GM19455 (cell line): ENCODE measurements at regions not wholly inside any gene's neighbourhood (a gene's known extent, or its start where the extent isn't known, plus 50 kb on each side); places are given as distances from the start of the nearest gene placed in this dataset.
"Not testable (repeated sequence)": the region's sequence is repeated elsewhere in the genome, so short reads cannot be mapped to it uniquely, and the experiment has no call there.

Source experiments
- ATAC-seq: cut with Tn5 transposase; IDR thresholded peaks from one replicate; pipeline ENCODE4 v1.9.1; 2021; ENCODE audit not compliant: unreplicated experiment

DNA sequence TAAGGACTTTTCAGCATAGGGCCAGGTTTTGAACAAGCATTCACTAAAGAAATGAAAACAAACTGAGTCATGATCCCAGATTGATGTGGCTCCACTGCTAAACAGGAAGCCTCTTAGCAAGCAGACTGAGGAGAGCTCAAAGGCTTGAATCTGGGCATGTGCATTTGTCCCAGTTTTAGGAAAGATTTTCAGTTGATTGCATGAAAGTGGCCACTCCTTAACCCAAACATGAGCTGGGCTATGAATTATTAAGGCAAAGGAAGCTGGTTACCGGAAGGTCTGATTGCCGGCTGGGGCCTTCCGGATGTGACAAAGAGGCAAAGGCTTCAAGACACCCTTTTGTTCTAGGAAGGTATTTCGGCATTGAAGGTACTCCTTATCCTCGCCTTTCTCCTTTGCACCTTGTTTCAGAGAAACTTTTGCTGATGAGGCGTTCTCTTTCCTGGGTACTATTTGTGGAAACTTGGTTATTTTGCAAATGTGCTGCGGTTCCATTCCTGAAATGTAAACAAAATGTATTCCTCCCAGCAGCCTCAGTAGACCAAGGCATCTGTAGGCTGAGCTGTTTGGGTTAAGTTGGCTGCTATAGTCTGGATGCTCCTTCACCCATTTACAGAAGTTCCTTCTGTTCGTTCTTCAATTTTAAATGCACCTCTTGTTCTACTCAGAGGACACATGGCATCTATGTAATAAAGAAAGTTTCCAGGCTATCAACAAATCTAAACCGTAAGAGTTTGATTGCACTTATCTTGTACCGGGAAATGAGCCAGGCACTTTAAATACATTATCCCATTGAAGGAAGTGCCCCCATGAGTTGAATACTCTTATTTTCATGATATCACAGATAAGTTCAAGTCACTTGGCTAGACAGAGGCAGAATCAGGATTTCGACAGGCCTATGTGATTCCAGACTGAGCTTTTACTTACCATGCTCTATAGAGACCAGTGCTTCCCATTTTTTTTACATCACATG, 115.6 kb upstream of the METAP2 start:
- ATAC-seq = no peak

DNA sequence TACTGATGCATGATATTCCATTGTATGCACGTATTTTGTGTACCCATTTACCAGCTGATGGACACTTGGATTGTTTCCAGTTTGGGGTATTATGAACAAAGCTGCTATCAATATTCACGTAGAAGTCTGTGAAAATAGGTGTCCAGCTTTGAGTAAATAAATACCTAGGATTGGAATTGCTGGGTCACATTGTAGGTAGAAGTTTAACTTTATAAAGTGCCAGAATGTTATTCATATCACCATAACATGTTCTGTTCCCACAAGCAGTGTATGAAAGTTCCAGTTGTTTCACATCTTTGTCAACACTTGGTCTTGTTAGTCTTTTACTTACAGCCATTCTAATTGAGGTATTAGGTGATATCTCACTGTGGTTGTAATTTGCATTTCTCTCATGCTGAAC, 108.0 kb upstream of the METAP2 start:
- no peak for ATAC-seq

- no peak for ATAC-seq
Measured at GRCh38 chr12:95368931-95369330, 105.0 kb upstream of the METAP2 start.

DNA sequence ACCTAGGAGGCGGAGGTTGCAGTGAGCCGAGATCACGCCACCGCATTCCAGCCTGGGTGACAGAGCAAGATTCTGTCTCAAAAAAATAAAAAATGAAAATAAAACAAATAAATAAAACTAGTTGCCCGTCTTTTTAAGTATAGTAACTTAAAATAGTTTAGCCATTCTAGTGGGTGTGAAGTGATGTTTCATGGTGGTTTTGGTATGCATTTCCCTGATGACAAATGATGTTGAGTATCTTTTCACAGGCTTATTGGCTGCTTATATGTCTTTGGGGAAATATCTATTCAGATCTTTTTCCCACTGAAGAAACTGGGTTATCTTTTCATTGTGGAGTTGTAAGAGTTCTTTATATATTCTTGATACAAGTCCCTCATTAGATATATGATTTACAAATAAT, 102.4 kb upstream of the METAP2 start:
- no peak for ATAC-seq

GRCh38 chr12:95379481-95379880, 94.5 kb upstream of the METAP2 start:
- not testable (repeated sequence) for ATAC-seq

GRCh38 chr12:95380334-95380733, 93.6 kb upstream of the METAP2 start:
- not testable (repeated sequence) for ATAC-seq

GRCh38 chr12:95380997-95381786, 92.8 kb upstream of the METAP2 start:
- ATAC-seq = no peak

GRCh38 chr12:95383920-95384319, 90.0 kb upstream of the METAP2 start:
- ATAC-seq = not testable (repeated sequence)

- ATAC-seq = no peak
Measured at GRCh38 chr12:95384785-95385184, 89.2 kb upstream of the METAP2 start.

GRCh38 chr12:95385246-95386035, 88.5 kb upstream of the METAP2 start:
- no peak for ATAC-seq

GRCh38 chr12:95386051-95386450, 87.9 kb upstream of the METAP2 start:
- ATAC-seq = no peak

DNA sequence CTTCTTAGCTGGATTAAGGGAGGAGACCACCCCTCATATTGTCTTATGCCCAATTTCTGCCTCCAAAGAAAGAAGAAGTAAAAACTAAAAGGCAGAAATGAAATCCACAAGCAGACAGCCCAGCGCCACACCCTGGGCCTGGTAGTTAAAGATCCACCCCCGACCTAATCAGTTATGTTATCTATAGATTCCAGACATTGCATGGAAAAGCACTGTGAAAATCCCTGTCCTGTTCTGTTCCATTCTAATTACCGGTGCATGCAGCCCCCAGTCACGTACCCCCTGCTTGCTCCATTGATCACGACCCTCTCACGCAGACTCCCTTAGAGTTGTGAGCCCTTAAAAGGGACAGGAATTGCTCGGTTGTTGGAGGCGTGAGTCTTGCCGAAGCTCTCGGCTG, 85.7 kb upstream of the METAP2 start:
- ATAC-seq = not testable (repeated sequence)

GRCh38 chr12:95390192-95390591, 83.8 kb upstream of the METAP2 start:
- peak; percentile 68 for ATAC-seq

DNA sequence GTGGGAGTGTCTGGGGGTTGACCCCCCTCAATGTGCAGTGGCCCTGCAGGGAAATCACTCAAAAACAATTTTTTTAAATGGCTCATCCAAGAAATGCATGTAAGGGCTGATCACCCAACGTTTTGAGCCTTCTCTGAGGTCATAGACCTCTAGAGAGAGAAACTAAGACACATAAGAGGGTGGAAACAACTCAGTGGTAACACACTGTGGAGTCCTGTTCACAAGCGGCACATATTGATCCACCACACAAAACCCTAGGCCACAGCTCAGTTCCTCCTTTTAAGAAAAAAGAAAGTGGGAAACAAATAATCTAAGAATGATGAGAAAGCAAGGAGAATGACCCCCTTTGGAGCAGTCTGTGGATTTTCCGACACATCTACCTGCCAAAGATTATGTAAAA, 83.0 kb upstream of the METAP2 start:
- peak; percentile 61 for ATAC-seq

GRCh38 chr12:95393191-95393790, 80.7 kb upstream of the METAP2 start:
- ATAC-seq = no peak

DNA sequence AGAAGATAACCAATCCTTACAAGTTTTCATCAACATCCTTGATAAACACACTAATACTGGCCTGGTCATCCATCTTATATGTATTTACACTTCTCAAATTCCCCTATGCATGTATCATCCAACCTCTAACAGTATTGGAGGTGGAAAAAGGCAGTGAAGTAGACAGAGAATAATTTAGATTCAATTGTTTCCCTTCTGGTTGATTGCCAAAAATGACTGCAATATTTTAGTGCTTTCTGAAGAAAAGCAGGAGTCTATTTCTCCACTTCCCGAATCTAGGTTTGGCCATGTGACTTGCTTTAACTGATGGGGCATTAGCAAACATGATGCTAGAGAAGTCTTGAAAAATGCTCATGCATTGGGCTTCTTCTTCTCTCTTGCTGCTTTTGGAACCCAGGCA, 78.3 kb upstream of the METAP2 start:
- no peak for ATAC-seq

GRCh38 chr12:95396849-95397468, 77.0 kb upstream of the METAP2 start:
- ATAC-seq = no peak

GRCh38 chr12:95397571-95397970, 76.4 kb upstream of the METAP2 start:
- no peak for ATAC-seq

DNA sequence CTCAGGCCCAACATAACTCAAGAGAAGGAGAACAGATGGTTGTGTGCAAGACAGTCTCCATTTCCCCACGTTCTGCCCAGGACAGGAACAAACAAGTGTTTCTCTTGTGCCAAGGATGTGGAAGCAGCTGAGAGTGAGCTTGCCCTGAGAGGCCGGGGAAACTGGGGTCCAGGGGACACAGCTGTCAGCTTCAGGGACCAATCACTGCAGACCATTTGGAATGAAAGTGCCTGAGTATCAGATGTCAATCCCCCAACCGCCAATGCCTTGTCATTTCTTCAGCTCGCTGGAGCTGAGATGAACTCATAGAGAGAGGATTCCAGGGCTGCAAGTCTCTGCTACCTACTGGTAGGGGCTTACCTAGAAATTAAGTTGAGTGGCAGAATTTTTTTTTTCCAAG, 71.9 kb upstream of the METAP2 start:
- ATAC-seq = no peak

DNA sequence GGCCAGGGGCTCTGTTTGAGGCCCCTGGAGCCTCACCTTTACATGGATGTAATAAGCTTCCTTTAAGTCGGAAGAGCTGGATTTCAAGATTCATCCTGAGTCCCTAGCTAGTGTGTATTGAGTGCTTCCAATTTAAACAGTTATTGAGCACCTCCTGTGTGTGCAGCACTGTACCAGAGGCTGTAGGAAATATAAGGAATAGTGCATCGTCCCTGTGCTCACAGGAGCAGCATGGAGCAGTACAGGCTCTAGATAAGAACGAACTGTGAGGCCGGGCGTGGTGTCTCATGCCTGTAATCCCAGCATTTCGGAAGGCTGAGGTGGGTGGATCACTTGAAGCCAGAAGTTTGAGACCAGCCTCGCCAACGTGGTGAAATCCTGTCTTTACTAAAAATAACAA, 65.8 kb upstream of the METAP2 start:
- ATAC-seq = no peak
